Activated CD4-positive, alpha-beta T cell treated with anti-CD3 and anti-CD28 coated beads, Interleukin-2, amount 50 U/mL, for 48 hours (primary cell): ENCODE measurements at regions not wholly inside any gene's neighbourhood (a gene's known extent, or its start where the extent isn't known, plus 50 kb on each side); places are given as distances from the start of the nearest gene placed in this dataset.

ENCODE experiments used
- DNase-seq, 2 experiments: peaks; one replicate each; pipeline ENCODE4 v3.0.0-alpha.2; 2020

GRCh38 chr2:41084321-41084720, 632.4 kb upstream of the SLC8A1 start:
- no peak for DNase-seq

DNA sequence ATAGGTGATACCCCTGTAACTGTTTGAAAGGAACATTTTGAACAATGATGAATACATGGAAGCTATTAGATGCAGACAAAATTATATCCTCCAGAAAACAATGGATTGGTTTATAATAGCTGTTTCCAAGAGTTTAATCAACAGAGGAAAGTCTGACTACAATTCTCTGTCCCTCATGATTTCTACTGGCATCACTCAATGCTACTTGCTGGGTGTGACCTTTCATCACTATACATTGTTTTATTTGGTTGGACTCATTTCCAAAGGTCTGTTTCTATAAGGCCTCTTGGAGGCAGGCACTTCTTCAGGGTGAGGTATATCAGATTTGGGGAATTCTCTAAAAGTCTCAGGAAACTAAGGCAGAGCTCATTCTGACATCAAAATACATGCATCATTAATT, 636.1 kb upstream of the SLC8A1 start:
- no peak for DNase-seq

GRCh38 chr2:41101281-41101680, 649.4 kb upstream of the SLC8A1 start:
- DNase-seq = no peak

GRCh38 chr2:41109744-41110143, 657.9 kb upstream of the SLC8A1 start:
- DNase-seq = no peak

DNA sequence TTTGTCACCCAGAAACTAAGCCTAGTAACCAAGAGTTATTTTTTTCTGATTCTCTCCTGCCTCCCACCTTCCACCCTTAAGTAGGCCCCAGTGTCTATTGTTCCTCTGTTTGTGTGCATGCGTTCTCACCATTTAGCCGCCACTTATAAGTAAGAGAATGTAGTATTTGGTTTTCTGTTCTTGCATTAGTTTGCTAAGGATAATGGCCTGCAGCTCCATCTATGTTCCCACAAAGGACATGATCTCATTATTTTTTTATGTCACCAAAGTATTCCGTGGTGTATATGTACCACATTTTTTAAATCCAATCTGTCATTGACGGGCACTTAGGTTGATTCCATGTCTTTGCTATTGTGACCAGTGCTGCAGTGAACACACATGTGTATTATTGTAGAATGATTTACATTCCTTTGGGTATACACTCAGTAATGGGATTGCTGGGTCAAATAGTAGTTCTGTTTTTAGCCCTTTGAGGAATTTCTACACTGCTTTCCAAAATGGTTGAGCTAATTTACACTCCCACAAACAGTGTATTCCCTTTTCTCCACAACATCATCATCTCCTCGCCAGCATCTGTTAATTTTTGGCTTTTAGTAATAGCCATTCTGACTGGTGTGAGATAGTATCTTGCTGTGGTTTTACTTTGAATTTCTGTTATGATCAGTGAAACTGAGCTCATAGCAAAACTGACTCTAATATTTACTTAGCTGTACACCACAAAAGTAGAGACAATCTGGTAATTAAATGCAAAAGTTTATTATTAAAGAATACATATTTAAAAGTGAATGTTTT, 660.1 kb upstream of the SLC8A1 start:
- DNase-seq = no peak

DNA sequence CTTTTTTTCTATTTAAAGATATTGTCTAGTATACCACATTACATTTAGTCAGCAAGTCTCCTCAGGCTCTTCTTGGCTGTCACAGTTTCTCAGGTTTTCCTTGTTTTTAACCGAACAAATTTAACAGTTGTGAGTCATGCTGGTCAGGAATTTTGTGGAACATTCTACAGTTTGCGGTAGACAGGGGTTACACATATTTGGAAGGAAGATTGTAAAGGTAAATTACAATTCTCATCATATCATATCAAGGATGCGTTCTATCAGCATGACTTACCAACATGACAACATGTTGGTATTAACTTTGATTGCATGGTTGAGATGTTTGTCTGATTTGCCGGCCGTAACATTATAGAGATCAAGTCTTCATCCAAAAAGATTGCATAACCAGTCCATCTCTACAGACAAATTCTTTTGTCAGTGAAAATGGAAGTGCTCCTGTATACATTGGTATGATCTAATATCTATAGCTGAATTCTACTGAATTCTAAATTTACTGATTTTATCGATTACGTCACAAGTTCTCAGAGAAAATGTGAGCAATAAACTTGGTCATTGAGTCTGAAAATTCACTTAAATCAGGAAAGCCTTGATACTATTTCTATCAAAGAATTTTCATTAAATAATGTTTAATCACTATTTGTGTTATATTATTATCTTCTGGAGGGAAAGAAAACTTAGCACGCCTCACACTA, 664.4 kb upstream of the SLC8A1 start:
- no peak for DNase-seq

GRCh38 chr2:41119489-41119888, 667.6 kb upstream of the SLC8A1 start:
- DNase-seq = no peak

- no peak for DNase-seq
These were observed 671.5 kb upstream of the SLC8A1 start for GRCh38 chr2:41123341-41123740.

- DNase-seq = no peak
These were observed 675.5 kb upstream of the SLC8A1 start for GRCh38 chr2:41127351-41127750.

DNA sequence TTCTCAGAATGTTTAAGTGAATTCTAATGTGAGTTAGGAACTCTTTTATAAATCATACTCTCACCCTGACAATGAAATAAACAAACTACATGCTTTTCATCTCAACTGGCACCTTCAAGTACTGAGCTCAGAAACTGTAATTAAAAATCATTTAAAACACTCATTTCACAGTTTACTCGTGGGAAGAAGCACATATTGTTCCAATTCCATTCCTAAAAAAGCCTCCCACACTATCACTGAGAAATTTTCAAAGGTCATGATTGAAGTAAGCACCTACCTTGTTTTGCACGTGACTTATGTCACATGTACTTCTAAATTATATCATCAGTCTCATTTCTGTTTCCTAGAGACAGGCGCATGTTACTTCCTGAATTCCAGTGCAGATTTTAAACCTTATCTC, 678.1 kb upstream of the SLC8A1 start:
- DNase-seq = no peak

DNA sequence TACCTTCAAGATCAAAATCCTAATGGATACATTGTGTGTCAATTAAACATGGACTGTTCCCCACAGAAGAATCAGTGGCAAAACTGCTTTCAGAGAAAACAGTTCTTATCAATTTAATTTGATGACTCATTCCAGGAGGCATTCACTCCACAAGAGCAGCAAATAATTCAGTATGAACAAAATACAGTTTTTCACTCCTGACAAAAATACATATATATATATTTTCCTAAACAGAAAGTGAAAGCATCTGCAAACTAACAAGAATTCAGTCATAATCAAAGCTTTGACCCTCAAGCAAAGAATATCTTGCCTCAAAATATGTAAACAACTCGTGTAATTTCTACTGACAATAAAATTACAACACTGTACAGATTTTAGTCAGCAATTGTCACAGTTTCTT, 685.1 kb upstream of the SLC8A1 start:
- no peak for DNase-seq

- no peak for DNase-seq
These were observed 689.4 kb upstream of the SLC8A1 start for GRCh38 chr2:41141146-41141791.

GRCh38 chr2:41142478-41142877, 690.6 kb upstream of the SLC8A1 start:
- no peak for DNase-seq

- DNase-seq = no peak
These were observed 693.2 kb upstream of the SLC8A1 start for GRCh38 chr2:41145066-41145465.

DNA sequence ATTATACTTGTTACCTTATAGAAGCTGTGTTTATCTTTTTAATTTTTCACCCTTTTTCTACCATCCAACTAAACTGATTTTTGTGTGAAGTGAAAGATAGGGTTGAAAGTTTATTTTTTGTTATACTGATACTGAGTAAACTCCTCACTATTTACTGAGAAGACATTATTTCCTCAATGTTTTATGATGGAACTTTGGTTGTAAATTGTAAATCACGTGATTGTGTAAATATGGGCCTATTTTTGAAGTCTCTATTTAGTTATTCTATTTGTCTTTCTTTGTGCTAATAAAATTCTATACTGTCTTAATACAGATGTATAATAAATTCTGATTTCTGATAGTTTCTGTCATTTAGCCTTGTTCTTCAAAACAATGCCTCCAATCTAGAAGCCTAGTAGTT, 697.2 kb upstream of the SLC8A1 start:
- DNase-seq = no peak

DNA sequence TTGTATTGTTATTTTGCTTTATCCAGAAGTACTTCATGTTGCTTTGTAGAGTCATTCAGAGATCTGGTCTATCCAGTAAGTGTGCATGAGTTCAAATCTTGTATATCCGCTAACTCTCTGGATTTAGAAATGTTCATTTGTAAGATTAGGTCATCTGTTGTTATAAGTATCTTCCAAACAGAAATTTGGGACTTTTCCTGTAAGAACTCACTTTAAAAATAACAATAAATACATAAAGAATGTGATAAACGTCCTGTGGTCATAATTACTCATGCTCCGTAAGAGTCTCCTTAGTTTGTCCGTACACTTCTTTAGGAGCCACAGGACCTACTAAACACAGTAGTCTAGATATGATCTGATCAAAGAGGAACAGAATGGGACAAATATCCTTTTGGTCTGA, 699.9 kb upstream of the SLC8A1 start:
- no peak for DNase-seq

DNA sequence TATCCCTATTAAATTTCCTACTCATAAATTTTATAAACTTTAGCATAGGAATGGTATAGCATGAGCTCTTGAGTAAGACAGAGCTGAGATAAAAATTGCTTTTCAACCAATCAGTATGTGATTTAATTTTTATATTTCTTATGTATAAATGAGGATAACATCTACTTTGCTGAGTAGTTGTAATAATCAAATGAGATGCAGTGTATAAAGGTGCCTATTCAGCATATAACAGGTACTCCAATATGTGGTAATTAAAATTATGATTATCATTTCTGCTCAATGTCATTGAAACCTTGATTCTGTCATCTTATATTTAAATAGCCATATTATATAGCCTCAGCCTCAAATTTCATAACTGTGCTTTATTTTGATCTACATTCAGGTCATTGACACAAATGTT, 700.4 kb upstream of the SLC8A1 start:
- no peak for DNase-seq

DNA sequence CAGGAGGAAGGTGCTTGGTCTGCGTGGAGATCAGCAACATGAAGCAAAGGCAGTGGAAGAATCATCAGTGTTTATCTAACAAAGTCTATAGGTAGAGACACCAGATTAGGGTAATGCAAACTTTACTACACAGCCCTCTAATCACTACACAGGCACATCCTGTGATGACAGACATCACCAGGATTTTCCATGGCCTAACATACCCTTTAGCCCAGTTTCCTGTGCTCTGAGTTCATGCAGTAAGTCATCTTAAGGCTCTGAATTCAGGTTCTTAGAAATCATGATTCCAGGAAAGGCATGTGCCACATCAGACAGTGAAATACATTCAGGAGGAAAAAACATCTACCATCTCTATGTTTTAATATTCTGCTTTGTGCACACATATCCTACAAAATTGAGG, 708.5 kb upstream of the SLC8A1 start:
- DNase-seq = no peak

- DNase-seq = no peak
These were observed 715.1 kb upstream of the SLC8A1 start for GRCh38 chr2:41167014-41167413.

- no peak for DNase-seq
These were observed 717.9 kb upstream of the SLC8A1 start for GRCh38 chr2:41169744-41170143.

GRCh38 chr2:41170589-41170988, 718.7 kb upstream of the SLC8A1 start:
- no peak for DNase-seq

DNA sequence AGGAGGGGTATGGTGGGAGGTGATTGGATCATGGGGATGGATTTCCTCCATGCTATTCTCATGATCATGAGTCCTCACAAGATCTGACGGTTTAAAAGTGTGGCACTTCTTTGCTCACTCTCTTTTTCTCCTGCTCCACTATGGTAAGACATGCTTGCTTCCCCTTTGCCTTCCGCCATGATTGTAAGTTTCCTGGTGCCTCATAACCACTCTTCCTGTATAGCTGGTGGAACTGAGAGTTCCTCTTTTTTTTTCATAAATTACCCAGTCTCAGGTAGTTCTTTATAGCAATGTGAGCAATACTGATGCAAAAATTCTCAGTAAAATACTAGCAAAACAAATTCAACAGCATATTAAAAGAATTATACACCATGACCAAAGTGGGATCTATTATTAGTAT, 728.5 kb upstream of the SLC8A1 start:
- DNase-seq = no peak

GRCh38 chr2:41182961-41183360, 731.1 kb upstream of the SLC8A1 start:
- no peak for DNase-seq
